Activated CD4-positive, alpha-beta memory T cell treated with anti-CD3 and anti-CD28 coated beads for 36 hours (primary cell): ENCODE measurements at regions not wholly inside any gene's neighbourhood (a gene's known extent, or its start where the extent isn't known, plus 50 kb on each side); places are given as distances from the start of the nearest gene placed in this dataset.

ENCODE experiments used
- CTCF ChIA-PET: fragments of 350-600 bp; sonication (Branson Sonifier 250); formaldehyde crosslinking; loops from one replicate; lab custom pipeline; 2021; ENCODE audit warnings: antibody characterized with exemption, inconsistent platforms; lab: Charles Lee
- POLR2A ChIA-PET: fragments of 350-600 bp; sonication (Branson Sonifier 250); formaldehyde crosslinking; loops from one replicate; lab custom pipeline; 2021; ENCODE audit warnings: antibody characterized with exemption; lab: Charles Lee
- DNase-seq: peaks from one replicate; pipeline ENCODE4 v3.0.0-alpha.2; 2020
- H3K27ac Mint-ChIP-seq: one replicate; pipeline ENCODE4 v1.8.0; 2021; ENCODE audit warnings: mixed read lengths
- H3K27me3 Mint-ChIP-seq: one replicate; pipeline ENCODE4 v1.8.0; 2021; ENCODE audit warnings: mixed read lengths
- H3K36me3 Mint-ChIP-seq: one replicate; pipeline ENCODE4 v1.8.0; 2021; ENCODE audit warnings: mixed read lengths
- H3K4me1 Mint-ChIP-seq: one replicate; pipeline ENCODE4 v1.8.0; 2021; ENCODE audit warnings: low read depth, mixed read lengths
- H3K4me3 Mint-ChIP-seq: one replicate; pipeline ENCODE4 v1.8.0; 2021; ENCODE audit warnings: mild to moderate bottlenecking, mixed read lengths
- H3K9me3 Mint-ChIP-seq: one replicate; pipeline ENCODE4 v1.8.0; 2021; ENCODE audit warnings: mixed read lengths
- intact Hi-C: fragments of 100-400 bp; cut with micrococcal nuclease; formaldehyde crosslinking; loops from one replicate; pipeline ENCODE4 v1.15.1; 2023

GRCh38 chr12:20245491-20245890 lies 122.8 kb upstream of the PDE3A start:
- ChIA-PET CTCF (no interaction called here), POLR2A (no interaction called here)
- Mint-ChIP-seq H3K4me1 (no peaks in the 10 kb centered on the region), H3K36me3 (no peaks in the 10 kb centered on the region), H3K27ac (no peak overlapping the region), H3K9me3 (peaks cover 12% of the 10 kb centered on the region), H3K4me3 (no peak overlapping the region), H3K27me3 (no peaks in the 10 kb centered on the region)
- DNase-seq, result no peak
- intact Hi-C loops, result no loop called here

GRCh38 chr12:20248646-20249045 lies 119.7 kb upstream of the PDE3A start:
- CTCF ChIA-PET, result no interaction called here
- H3K4me1 Mint-ChIP-seq, result no peaks in the 10 kb centered on the region
- intact Hi-C loops, result no loop called here

DNA sequence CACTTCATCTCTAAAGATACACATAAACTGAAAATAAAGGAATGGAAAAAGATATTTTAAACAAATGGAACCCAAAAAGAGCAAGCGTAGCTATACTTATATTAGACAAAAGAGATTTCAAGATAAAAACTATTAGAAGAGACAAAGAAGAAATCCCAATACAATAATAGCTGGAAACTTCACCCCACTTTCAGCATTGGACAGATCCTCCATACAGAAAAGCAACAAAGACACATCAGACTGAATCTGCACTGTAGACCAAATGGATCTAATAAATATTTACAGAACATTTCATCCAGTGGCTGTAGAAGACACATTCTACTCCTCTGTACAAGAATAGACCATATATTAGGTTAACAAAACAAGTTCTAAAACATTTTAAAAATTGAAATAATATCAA lies 117.6 kb upstream of the PDE3A start:
- ChIA-PET POLR2A (no interaction called here), CTCF (no interaction called here)
- H3K36me3 Mint-ChIP-seq, result no peaks in the 10 kb centered on the region
- peaks cover 12% of the 10 kb centered on the region for H3K9me3 Mint-ChIP-seq
- H3K4me1 Mint-ChIP-seq, result no peaks in the 10 kb centered on the region
- no peaks in the 10 kb centered on the region for H3K27me3 Mint-ChIP-seq
- intact Hi-C loops, result no loop called here
- no peak overlapping the region for H3K4me3 Mint-ChIP-seq
- no peak for DNase-seq
- H3K27ac Mint-ChIP-seq, result no peak overlapping the region

More at GRCh38 chr12:20248646-20249045, 119.7 kb upstream of the PDE3A start:
- no peaks in the 10 kb centered on the region for H3K36me3 Mint-ChIP-seq
- H3K27ac Mint-ChIP-seq, result no peak overlapping the region
- H3K9me3 Mint-ChIP-seq, result peaks cover 12% of the 10 kb centered on the region
- DNase-seq, result no peak
- no peaks in the 10 kb centered on the region for H3K27me3 Mint-ChIP-seq
- H3K4me3 Mint-ChIP-seq, result no peak overlapping the region
- POLR2A ChIA-PET, result no interaction called here

- Mint-ChIP-seq H3K27ac (no peak overlapping the region), H3K27me3 (no peaks in the 10 kb centered on the region), H3K4me1 (no peaks in the 10 kb centered on the region), H3K9me3 (no peaks in the 10 kb centered on the region), H3K4me3 (no peak overlapping the region), H3K36me3 (no peaks in the 10 kb centered on the region)
- POLR2A ChIA-PET, result no interaction called here
- intact Hi-C loops, result no loop called here
- DNase-seq, result no peak
- CTCF ChIA-PET, result no interaction called here
Observed at GRCh38 chr12:20257311-20257710, 111.0 kb upstream of the PDE3A start.

DNA sequence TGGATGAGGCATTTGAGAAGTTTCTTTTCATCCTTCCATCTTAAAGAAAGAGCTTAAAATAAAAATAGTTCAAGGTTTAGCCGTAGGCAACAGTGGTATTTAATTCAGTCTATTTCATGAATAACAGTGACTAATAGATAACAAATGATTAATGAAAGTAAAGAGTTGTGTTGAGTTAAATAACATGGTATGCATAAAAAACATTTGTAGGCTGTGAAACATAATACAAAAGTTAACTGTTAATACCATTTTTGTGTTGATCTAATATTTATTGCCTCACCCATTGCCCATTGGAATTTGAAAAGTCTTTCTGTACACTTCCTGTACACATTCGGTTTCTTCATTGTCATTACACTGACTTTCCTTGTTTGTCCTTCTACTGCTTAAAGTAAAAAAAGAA lies 108.6 kb upstream of the PDE3A start:
- intact Hi-C loops, result no loop called here
- H3K36me3 Mint-ChIP-seq, result no peaks in the 10 kb centered on the region
- no peak for DNase-seq
- H3K27ac Mint-ChIP-seq, result no peak overlapping the region
- H3K4me1 Mint-ChIP-seq, result no peaks in the 10 kb centered on the region
- CTCF ChIA-PET, result no interaction called here
- no peaks in the 10 kb centered on the region for H3K9me3 Mint-ChIP-seq
- no peaks in the 10 kb centered on the region for H3K27me3 Mint-ChIP-seq
- H3K4me3 Mint-ChIP-seq, result no peak overlapping the region
- POLR2A ChIA-PET, result no interaction called here

- no peaks in the 10 kb centered on the region for H3K36me3 Mint-ChIP-seq
- no peak overlapping the region for H3K27ac Mint-ChIP-seq
- H3K27me3 Mint-ChIP-seq, result no peaks in the 10 kb centered on the region
- H3K9me3 Mint-ChIP-seq, result no peaks in the 10 kb centered on the region
- no peak overlapping the region for H3K4me3 Mint-ChIP-seq
- H3K4me1 Mint-ChIP-seq, result no peaks in the 10 kb centered on the region
- ChIA-PET CTCF (no interaction called here), POLR2A (no interaction called here)
- no peak for DNase-seq
- intact Hi-C loops, result no loop called here
Observed at GRCh38 chr12:20260851-20261250, 107.5 kb upstream of the PDE3A start.

DNA sequence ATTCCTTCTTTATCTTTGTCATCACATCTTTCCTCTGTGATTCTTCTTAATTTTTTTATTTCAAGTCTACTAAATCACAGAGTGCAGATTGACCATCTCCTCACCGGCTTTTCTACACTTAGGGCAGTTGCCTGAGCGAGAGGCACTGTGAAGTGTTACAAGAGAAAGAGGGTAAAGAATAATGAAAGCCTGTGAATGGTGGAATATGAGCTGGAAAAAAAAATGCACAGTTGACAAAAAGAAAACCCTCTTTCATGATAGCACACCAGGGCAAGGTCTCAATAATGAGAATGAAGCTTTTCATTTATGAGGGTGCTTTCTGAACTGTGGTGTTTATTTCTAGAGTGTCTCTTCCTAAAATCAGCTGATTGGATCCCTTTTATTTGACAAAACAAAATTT lies 106.2 kb upstream of the PDE3A start:
- ChIA-PET POLR2A (no interaction called here), CTCF (no interaction called here)
- Mint-ChIP-seq H3K36me3 (no peaks in the 10 kb centered on the region), H3K4me3 (no peak overlapping the region), H3K27me3 (no peaks in the 10 kb centered on the region), H3K4me1 (no peaks in the 10 kb centered on the region), H3K27ac (no peak overlapping the region), H3K9me3 (no peaks in the 10 kb centered on the region)
- no peak for DNase-seq
- intact Hi-C loops, result no loop called here

- no peaks in the 10 kb centered on the region for H3K9me3 Mint-ChIP-seq
- ChIA-PET CTCF (no interaction called here), POLR2A (no interaction called here)
- no peak overlapping the region for H3K4me3 Mint-ChIP-seq
- H3K27me3 Mint-ChIP-seq, result no peaks in the 10 kb centered on the region
- no peak for DNase-seq
- no peak overlapping the region for H3K27ac Mint-ChIP-seq
- H3K4me1 Mint-ChIP-seq, result no peaks in the 10 kb centered on the region
- intact Hi-C loops, result no loop called here
- H3K36me3 Mint-ChIP-seq, result no peaks in the 10 kb centered on the region
Observed at GRCh38 chr12:20264026-20264425, 104.3 kb upstream of the PDE3A start.

DNA sequence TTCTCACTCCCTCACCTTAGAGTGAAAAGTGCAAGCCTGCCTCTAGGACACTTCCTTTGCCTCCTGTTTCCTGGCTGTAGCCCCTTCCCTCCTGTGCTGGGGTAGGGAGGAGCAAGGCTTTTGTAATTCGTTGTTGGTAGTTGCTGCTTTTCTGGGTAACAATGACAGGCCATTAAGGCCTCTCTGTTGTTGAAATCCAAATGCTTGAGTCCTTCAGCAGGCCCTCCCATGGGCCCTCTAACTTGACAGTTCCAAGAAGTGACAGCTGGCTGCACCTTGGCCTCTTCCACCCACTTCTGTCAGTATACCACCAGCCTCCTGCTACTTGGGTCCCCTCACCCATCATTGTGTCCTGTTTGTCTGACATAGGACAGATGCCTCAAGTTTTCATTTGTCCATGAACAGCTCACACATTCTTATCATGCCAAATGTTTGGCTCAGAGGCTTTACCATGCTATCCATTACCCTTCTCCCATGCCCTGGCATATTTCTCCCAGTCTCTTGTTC lies 103.7 kb upstream of the PDE3A start:
- Mint-ChIP-seq H3K27me3 (no peaks in the 10 kb centered on the region), H3K4me3 (no peak overlapping the region), H3K36me3 (no peaks in the 10 kb centered on the region), H3K27ac (no peak overlapping the region), H3K9me3 (no peaks in the 10 kb centered on the region), H3K4me1 (no peaks in the 10 kb centered on the region)
- CTCF ChIA-PET, result no interaction called here
- POLR2A ChIA-PET, result no interaction called here
- intact Hi-C loops, result no loop called here
- no peak for DNase-seq

- Mint-ChIP-seq H3K36me3 (no peaks in the 10 kb centered on the region), H3K4me1 (no peaks in the 10 kb centered on the region), H3K4me3 (no peak overlapping the region), H3K27me3 (no peaks in the 10 kb centered on the region), H3K9me3 (no peaks in the 10 kb centered on the region), H3K27ac (no peak overlapping the region)
- no peak for DNase-seq
- POLR2A ChIA-PET, result no interaction called here
- intact Hi-C loops, result no loop called here
- CTCF ChIA-PET, result interaction anchor here (0.7 kb wide), 1 partner anchor 99 kb away, joined by 3 read pairs; no protein-coding TSS in a partner anchor
Observed at GRCh38 chr12:20268121-20268732, 100.1 kb upstream of the PDE3A start.

DNA sequence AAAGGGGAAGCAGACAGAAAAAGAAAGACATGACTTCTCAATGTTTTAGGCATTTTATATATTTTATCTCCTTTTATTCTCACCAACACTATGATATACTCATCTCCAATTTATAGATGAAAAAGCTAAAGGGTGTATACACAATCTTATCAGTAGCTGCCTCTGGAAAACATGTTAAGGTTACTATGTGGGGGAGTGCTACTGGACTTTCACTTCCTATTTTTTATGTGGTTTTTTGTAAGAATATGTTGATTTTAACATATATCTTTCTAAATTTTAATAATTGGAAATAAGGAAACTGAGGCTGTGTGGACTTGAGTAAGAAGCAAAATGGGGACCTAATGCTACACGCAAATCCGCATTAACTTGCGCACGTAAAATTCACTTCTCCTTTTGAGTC lies 99.6 kb upstream of the PDE3A start:
- DNase-seq, result no peak
- CTCF ChIA-PET, result interaction anchor here (0.7 kb wide), 1 partner anchor 99 kb away, joined by 3 read pairs; no protein-coding TSS in a partner anchor
- Mint-ChIP-seq H3K4me3 (no peak overlapping the region), H3K9me3 (no peaks in the 10 kb centered on the region), H3K36me3 (no peaks in the 10 kb centered on the region), H3K27me3 (no peaks in the 10 kb centered on the region), H3K27ac (no peak overlapping the region), H3K4me1 (no peaks in the 10 kb centered on the region)
- POLR2A ChIA-PET, result no interaction called here
- intact Hi-C loops, result no loop called here

GRCh38 chr12:20269337-20270067 lies 98.8 kb upstream of the PDE3A start:
- intact Hi-C loops, result no loop called here
- H3K27ac Mint-ChIP-seq, result no peak overlapping the region
- H3K4me3 Mint-ChIP-seq, result no peak overlapping the region
- no peaks in the 10 kb centered on the region for H3K27me3 Mint-ChIP-seq
- no peaks in the 10 kb centered on the region for H3K36me3 Mint-ChIP-seq
- no peaks in the 10 kb centered on the region for H3K4me1 Mint-ChIP-seq
- POLR2A ChIA-PET, result no interaction called here
- CTCF ChIA-PET, result no interaction called here
- H3K9me3 Mint-ChIP-seq, result no peaks in the 10 kb centered on the region
- no peak for DNase-seq

- ChIA-PET CTCF (no interaction called here), POLR2A (no interaction called here)
- H3K9me3 Mint-ChIP-seq, result no peaks in the 10 kb centered on the region
- no peaks in the 10 kb centered on the region for H3K27me3 Mint-ChIP-seq
- intact Hi-C loops, result no loop called here
- H3K36me3 Mint-ChIP-seq, result no peaks in the 10 kb centered on the region
- H3K27ac Mint-ChIP-seq, result no peak overlapping the region
- H3K4me3 Mint-ChIP-seq, result no peak overlapping the region
- H3K4me1 Mint-ChIP-seq, result no peaks in the 10 kb centered on the region
- no peak for DNase-seq
Observed at GRCh38 chr12:20270557-20270956, 97.8 kb upstream of the PDE3A start.
